GM21423 (cell line): ENCODE measurements at regions not wholly inside any gene's neighbourhood (a gene's known extent, or its start where the extent isn't known, plus 50 kb on each side); places are given as distances from the start of the nearest gene placed in this dataset.
"Not testable (repeated sequence)": the region's sequence is repeated elsewhere in the genome, so short reads cannot be mapped to it uniquely, and the experiment has no call there.

ENCODE experiments used
- ATAC-seq: cut with Tn5 transposase; IDR thresholded peaks from one replicate; pipeline ENCODE4 v1.9.1; 2021; ENCODE audit warnings: mild to moderate bottlenecking, moderate library complexity; ENCODE audit not compliant: unreplicated experiment

GRCh38 chr2:39570614-39571013 lies 95.1 kb upstream of the TMEM178A start:
- no peak for ATAC-seq

DNA sequence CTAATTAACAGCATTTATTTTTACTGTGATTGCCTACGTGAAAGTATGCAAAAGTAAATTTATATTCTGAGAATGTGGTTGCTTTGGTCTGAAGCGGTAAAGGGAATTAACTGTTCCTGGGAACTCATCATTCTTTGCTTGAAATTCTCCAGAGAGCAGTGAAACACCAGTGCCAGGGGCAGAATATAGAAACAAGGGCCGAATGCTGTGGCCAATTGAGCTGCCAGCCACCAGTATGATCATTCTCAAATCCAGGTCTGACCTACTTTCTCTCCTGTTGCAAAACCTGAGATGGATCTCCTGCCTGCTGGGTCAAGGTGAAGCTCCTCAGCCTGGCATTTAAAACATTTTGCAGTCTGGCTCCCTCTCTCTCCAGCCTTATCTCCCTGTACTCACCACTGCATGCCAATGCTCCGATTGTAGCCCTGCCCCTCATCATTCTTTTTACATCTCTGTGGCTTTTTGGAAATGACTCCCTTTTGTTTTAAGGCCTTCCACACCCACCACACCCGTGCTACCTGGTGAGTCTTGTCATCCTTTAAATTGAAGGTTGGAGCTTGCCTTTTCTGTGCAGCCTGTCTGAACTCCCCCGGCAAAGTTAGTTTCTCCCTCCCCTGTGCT lies 94.5 kb upstream of the TMEM178A start:
- no peak for ATAC-seq

GRCh38 chr2:39573276-39573675 lies 92.4 kb upstream of the TMEM178A start:
- no peak for ATAC-seq

GRCh38 chr2:39581866-39582265 lies 83.9 kb upstream of the TMEM178A start:
- no peak for ATAC-seq

GRCh38 chr2:39583213-39583612 lies 82.5 kb upstream of the TMEM178A start:
- no peak for ATAC-seq

DNA sequence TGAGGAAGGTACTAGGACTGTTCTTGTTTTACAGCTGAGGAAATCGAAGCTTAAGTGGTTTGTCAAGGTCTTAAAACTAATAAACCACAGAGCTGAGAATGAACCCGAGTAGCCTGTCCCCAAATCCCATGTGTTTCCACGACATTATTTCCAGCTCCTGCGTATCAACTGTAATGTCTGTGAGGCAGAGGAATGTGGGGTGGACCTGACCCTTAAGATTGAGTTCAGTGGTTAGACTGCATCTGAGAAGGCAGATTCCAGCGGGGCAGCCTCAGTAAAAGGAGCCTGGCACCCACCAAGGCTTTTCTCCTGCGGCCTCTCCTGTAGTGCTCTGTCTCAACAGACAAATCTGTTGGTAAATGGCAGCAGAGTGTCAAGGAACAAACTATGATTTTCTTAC lies 81.9 kb upstream of the TMEM178A start:
- no peak for ATAC-seq

DNA sequence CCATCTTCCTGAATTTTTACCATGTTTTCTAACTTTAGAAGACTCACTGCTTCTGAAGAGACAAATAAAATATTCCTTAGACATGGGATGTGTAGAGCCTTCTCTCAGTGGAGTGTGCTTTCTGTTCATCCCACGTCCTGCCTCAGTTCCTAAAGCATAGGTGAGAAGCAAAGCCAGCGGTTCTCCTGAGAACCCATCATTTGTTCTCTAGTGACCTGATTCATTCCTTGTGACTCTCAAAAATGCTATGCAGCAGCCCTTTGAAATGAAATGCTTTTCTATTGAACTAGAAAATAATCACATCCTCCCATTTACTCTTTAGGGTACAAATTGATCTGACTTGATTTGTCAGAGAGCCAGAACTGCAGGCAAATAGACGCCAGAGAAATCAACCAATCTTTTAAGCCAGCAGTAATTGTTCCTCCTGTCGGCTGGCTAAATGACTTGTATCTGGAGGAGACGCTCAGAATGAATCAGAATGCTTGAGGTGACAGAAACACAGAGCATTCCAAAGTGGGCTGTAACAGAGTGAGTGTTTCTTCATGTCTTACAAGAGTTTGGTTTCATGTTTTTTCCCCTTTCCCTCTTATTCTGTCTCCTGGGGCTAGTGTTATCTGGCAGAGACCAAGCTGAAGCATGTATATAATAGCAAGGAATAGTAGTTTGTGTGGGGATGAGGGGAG lies 81.3 kb upstream of the TMEM178A start:
- no peak for ATAC-seq

- not testable (repeated sequence) for ATAC-seq
Measured at GRCh38 chr2:39585531-39585930, 80.2 kb upstream of the TMEM178A start.

DNA sequence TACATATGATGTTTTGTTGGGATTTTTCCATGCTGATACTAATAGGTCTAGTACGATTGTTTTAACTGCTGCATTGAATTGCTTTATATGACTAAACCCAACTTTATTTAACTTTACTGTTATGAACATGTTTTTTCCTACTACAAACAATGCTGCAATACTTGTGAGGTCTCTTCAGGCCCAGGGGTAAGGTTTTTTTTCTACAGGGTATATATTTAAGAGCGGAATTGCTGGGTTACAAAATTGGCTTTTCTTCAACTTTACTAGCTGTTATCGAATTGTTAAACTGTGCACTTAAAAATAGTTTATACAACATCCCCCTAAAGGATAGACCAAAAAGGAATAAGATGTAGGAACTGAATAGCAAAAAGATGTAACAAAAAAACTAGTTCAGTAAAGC lies 78.5 kb upstream of the TMEM178A start:
- ATAC-seq: no peak

DNA sequence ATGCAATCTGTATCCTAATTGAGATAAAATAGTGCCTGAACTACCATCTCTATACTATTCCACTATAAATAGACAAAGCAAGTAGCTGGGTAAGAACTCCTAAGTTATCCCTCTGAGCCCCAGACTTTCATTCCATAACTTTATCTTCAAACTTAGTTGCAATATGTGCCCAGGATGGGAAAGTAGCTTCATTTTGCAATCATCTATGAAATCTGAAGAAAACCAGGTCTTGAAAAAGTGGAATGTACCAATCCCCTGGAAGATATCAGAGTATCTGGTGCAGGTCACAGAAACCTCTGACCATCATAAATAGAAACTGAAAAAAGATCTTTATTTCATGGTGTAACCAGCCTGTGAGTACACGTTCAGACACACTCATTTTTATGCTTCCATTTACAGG lies 78.1 kb upstream of the TMEM178A start:
- ATAC-seq: no peak

DNA sequence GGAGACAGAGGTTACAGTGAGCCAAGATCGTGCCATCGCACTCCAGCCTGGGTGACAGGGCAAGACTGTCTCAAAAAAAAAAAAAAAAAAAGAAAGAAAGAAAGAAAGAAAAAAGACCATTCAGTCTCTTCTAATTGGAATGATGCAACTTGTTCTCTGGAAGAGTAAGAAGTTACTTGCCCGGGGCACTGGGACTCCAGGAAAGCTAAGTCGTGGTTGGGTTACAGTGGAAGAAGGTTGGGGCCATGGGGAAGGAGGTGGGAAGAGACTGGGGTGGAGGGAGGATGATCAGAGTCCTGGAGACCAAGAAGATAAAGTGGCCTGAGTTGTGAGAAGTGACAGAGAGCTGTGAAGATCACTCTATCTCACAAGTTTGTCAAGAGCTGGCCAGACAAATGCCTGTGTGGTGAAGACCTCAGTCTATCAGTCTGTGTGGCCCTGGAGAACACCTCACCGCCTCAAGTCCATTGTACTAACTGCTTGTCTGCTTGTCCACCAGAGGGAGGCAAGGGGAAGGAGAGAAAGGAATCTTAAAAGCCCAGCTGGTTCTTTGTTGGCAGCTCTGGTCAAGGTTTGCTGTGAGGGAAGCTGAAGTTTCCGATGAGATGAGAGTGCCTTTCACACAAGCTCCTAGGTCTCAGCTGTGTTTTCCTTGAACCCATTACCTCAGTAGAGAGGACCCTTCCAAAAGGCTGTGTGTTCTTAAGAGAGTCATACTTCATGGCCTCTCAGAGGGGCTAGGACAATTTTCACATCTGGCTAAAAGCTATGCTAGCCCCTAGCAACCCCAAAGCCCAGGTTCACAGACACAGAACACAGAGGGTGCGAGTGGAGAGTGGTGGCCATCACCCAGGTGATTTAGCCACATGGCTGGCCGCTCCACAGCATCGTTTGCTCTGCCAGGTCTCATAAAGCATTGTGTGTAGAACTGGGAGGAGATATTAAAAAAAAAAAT lies 72.0 kb upstream of the TMEM178A start:
- ATAC-seq: no peak

GRCh38 chr2:39595116-39595515 lies 70.6 kb upstream of the TMEM178A start:
- no peak for ATAC-seq

DNA sequence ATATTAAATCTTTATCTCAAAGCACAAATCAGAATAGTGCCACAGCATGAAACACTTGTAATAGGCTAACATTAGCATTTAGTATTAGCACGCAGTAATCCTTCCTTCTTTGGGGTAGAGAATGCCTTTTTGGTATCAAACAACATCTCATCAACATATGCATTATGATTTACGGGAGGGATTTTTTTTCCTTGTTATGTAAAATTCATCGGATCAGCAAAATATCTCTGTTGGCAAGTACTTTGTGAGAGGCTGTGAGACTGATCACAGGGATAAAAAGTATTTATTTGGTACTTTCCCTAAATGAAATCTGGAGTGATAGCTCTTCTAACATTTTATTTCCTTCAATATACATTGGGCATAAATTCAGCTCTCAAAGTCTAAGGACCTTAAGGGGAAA lies 68.4 kb upstream of the TMEM178A start:
- ATAC-seq: no peak

- ATAC-seq: no peak
Measured at GRCh38 chr2:39602616-39603015, 63.1 kb upstream of the TMEM178A start.

GRCh38 chr2:39603436-39603835 lies 62.3 kb upstream of the TMEM178A start:
- no peak for ATAC-seq

DNA sequence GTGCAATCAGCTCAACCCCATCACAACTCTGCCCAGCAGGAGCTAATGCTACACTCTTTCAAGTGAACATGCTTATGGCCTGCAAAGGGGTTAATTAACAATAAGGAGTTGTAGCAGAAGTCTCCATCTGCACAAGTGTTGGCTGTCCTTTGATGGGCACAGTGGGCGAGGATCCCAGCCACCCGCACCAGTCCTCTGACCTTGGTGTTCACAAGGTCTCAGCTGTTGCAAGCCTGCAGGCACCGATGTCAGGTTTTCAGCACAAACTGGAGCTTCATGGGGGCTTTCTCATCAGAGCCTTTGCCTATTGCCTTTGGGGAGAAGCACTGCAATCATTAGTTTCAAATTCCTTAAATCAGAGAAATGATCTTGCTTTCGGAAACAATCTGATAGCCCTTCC lies 60.9 kb upstream of the TMEM178A start:
- no peak for ATAC-seq

- ATAC-seq: no peak
Measured at GRCh38 chr2:39606585-39606984, 59.1 kb upstream of the TMEM178A start.

GRCh38 chr2:39607538-39608262 lies 58.0 kb upstream of the TMEM178A start:
- no peak for ATAC-seq

GRCh38 chr2:39608263-39608575 lies 57.5 kb upstream of the TMEM178A start:
- no peak for ATAC-seq

- no peak for ATAC-seq
Measured at GRCh38 chr2:39608686-39609441, 56.9 kb upstream of the TMEM178A start.

DNA sequence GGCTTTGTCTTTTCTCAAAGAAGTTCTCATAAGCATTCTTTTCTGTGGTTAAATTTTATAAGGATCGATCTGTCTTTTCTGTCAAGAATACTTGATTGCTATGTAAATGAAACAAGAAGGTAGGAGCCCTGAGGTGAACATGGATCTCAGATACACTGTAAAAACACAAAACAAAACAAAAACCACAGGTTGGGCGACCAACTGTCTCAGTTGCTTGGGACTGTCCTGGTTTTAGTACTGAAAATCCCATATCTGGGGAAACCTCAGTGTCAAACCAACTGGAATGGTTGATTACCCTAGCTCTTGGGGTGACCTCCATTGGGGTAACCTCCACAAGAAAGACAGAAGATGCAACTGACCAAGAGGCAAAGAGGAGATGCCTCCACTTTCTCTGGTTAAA lies 55.8 kb upstream of the TMEM178A start:
- ATAC-seq: no peak
